Cardiac fibroblast (primary cell): ENCODE measurements at regions not wholly inside any gene's neighbourhood (a gene's known extent, or its start where the extent isn't known, plus 50 kb on each side); places are given as distances from the start of the nearest gene placed in this dataset.

Source experiments
- DNase-seq, 2 donors: peaks; one replicate each; pipeline versions ENCODE4 v3.0.0 to v3.0.0-alpha.2; 2010; ENCODE audit warnings: low read depth in 2 of 2
- H3K4me3 ChIP-seq, 2 donors: replicated peaks in 1 of 2; 1 replicate in 1 of 2; 2 replicates in 1 of 2; pipeline ENCODE4 v1.5.1; 2011; ENCODE audit warnings: low read depth in 2 of 2, low read length in 2 of 2, mild to moderate bottlenecking in 2 of 2, moderate library complexity in 1 of 2
- TF ChIP-seq, protein P1 (sequence below): IDR thresholded peaks from one replicate; pipeline ENCODE4 v1.5.1; 2011; ENCODE audit warnings: low read depth, mild to moderate bottlenecking, low read length, inconsistent platforms

GRCh38 chr5:5046680-5047502, 93.2 kb upstream of the ADAMTS16 start:
- TF ChIP-seq, protein P1, sequence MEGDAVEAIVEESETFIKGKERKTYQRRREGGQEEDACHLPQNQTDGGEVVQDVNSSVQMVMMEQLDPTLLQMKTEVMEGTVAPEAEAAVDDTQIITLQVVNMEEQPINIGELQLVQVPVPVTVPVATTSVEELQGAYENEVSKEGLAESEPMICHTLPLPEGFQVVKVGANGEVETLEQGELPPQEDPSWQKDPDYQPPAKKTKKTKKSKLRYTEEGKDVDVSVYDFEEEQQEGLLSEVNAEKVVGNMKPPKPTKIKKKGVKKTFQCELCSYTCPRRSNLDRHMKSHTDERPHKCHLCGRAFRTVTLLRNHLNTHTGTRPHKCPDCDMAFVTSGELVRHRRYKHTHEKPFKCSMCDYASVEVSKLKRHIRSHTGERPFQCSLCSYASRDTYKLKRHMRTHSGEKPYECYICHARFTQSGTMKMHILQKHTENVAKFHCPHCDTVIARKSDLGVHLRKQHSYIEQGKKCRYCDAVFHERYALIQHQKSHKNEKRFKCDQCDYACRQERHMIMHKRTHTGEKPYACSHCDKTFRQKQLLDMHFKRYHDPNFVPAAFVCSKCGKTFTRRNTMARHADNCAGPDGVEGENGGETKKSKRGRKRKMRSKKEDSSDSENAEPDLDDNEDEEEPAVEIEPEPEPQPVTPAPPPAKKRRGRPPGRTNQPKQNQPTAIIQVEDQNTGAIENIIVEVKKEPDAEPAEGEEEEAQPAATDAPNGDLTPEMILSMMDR, result no peak
- no peak overlapping the region for H3K4me3 ChIP-seq
- no peak for DNase-seq

DNA sequence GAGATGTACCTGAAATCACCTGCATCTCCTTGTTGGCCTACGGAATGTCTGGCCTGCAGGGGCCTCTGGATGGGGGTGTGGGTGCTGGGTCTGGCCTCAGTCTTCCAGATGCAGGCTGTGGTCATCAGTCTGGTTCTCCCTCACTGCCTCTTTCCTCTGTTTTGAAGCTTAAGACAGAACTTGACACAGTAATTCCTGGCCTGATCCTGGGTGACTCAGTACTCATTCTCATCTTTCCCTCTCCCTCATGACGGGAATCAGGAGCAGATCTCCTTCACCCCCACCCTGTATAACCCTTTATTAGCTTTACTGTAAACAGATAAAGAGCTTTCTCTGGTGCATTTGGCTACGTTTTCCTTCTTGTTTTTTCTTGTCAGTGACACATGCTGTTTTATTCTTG, 89.3 kb upstream of the ADAMTS16 start:
- DNase-seq, result no peak
- no peak overlapping the region for H3K4me3 ChIP-seq
- TF ChIP-seq, protein P1, result no peak

DNA sequence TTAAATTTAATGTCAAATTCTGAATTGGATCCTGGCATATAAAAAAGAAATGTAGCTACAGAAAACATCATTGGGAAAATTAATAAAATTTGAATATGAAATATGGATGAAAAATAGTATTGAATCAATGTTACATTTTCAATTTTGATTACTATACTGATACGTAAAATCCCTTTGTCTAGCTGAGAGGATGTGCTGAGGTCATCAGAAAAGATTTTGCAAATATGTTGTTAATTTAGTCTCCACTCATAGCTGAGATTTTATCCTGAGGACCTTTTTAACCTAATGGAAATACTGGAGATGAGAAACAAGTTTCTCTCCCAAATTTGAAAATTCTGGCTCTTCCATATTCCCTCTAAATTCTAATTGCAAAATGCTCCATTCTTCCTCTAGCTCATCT, 84.4 kb upstream of the ADAMTS16 start:
- TF ChIP-seq, protein P1, result no peak
- DNase-seq, result no peak
- H3K4me3 ChIP-seq, result no peak overlapping the region

GRCh38 chr5:5061836-5062235, 78.3 kb upstream of the ADAMTS16 start:
- TF ChIP-seq, protein P1, result no peak
- DNase-seq, result no peak
- H3K4me3 ChIP-seq, result no peak overlapping the region

- TF ChIP-seq, protein P1, result no peak
- no peak for DNase-seq
- H3K4me3 ChIP-seq, result no peak overlapping the region
These were observed 77.4 kb upstream of the ADAMTS16 start for GRCh38 chr5:5062525-5063302.

GRCh38 chr5:5063533-5063953, 76.6 kb upstream of the ADAMTS16 start:
- TF ChIP-seq, protein P1, result no peak
- no peak overlapping the region for H3K4me3 ChIP-seq
- DNase-seq, result no peak
